ENCODE measurements at regions not wholly inside any gene's neighbourhood (a gene's known extent, or its start where the extent isn't known, plus 50 kb on each side); places are given as distances from the start of the nearest gene placed in this dataset.

GRCh38 chr20:22160101-22160652, 424.2 kb downstream of the FOXA2 start (continued):
- no peak for TF ChIP-seq CHD7 (IDR thresholded peaks at IDR 0.05; ENCODE audit: insufficient replicate concordance, low read length)
- TF ChIP-seq SIX5 (IDR thresholded peaks at IDR 0.05; ENCODE audit: low read depth, low read length): no peak
- no peak for TF ChIP-seq SUZ12 (IDR thresholded peaks at IDR 0.05; ENCODE audit: low read length)
- TF ChIP-seq, protein P1, sequence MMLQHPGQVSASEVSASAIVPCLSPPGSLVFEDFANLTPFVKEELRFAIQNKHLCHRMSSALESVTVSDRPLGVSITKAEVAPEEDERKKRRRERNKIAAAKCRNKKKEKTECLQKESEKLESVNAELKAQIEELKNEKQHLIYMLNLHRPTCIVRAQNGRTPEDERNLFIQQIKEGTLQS (IDR thresholded peaks at IDR 0.05; ENCODE audit: insufficient read depth, low read depth, low read length): no peak
- no peak for TF ChIP-seq NANOG (IDR thresholded peaks at IDR 0.05; ENCODE audit: insufficient read depth, low read depth, low read length, poor library complexity, severe bottlenecking)
- no peak for TF ChIP-seq SRF (IDR thresholded peaks at IDR 0.05; ENCODE audit: low read depth, low read length)
- no peak for TF ChIP-seq TAF1 (IDR thresholded peaks at IDR 0.05; ENCODE audit: low read depth, low read length)
- TF ChIP-seq RNF2 (IDR thresholded peaks at IDR 0.05; ENCODE audit: borderline replicate concordance, low read depth, low read length, missing control alignments, poor library complexity, severe bottlenecking): no peak
- TF ChIP-seq TCF12 (IDR thresholded peaks at IDR 0.05; ENCODE audit: low read depth, low read length): no peak
- no peak for TF ChIP-seq CBX8 (IDR thresholded peaks at IDR 0.05; ENCODE audit: borderline replicate concordance, low read depth, low read length)

Measured in H1 (cell line).